Type B pancreatic cell (in vitro differentiated cells): ENCODE measurements at regions not wholly inside any gene's neighbourhood (a gene's known extent, or its start where the extent isn't known, plus 50 kb on each side); places are given as distances from the start of the nearest gene placed in this dataset.
A peak's percentile ranks its signal among the peaks of the same experiment; 100 is the strongest.

ENCODE experiments used
- DNase-seq: peaks from one replicate; pipeline ENCODE4 v3.0.0; 2021; ENCODE audit warnings: mixed read lengths; ENCODE audit not compliant: unreplicated experiment; ENCODE audit errors: extremely low spot score
- H3K27ac Mint-ChIP-seq: 2 replicates; pipeline ENCODE4 v1.8.0; 2021; ENCODE audit warnings: mild to moderate bottlenecking, mixed read lengths
- H3K27me3 Mint-ChIP-seq: 2 replicates; pipeline ENCODE4 v1.8.0; 2021; ENCODE audit warnings: mixed read lengths
- H3K36me3 Mint-ChIP-seq: 2 replicates; pipeline ENCODE4 v1.8.0; 2021; ENCODE audit warnings: mixed read lengths
- H3K4me1 Mint-ChIP-seq: one replicate; pipeline ENCODE4 v1.8.0; 2021; ENCODE audit warnings: mixed read lengths; ENCODE audit not compliant: unreplicated experiment
- H3K4me3 Mint-ChIP-seq: 2 replicates; pipeline ENCODE4 v1.8.0; 2021; ENCODE audit warnings: mild to moderate bottlenecking, mixed read lengths
- H3K9me3 Mint-ChIP-seq: 2 replicates; pipeline ENCODE4 v1.8.0; 2021; ENCODE audit warnings: mixed read lengths
- CTCF ChIP-seq: fragments of 200-600 bp; sonication (generic); conservative IDR thresholded peaks from 2 replicates; pipeline ENCODE4 v1.5.0; 2021; ENCODE audit warnings: antibody characterized with exemption, mild to moderate bottlenecking

- TF ChIP-seq CTCF: no peak
- no peaks in the 10 kb centered on the region for H3K36me3 Mint-ChIP-seq
- no peak overlapping the region for H3K4me3 Mint-ChIP-seq
- H3K27me3 Mint-ChIP-seq: no peaks in the 10 kb centered on the region
- no peaks in the 10 kb centered on the region for H3K9me3 Mint-ChIP-seq
- no peak overlapping the region for H3K27ac Mint-ChIP-seq
- no peak for DNase-seq
- H3K4me1 Mint-ChIP-seq: peaks cover 47% of the 10 kb centered on the region
Observed at GRCh38 chr4:3343358-3343757, 50.5 kb downstream of the RGS12 start.

- Mint-ChIP-seq H3K27me3 (no peaks in the 10 kb centered on the region), H3K4me3 (no peak overlapping the region), H3K27ac (no peak overlapping the region), H3K9me3 (no peaks in the 10 kb centered on the region), H3K36me3 (no peaks in the 10 kb centered on the region), H3K4me1 (peaks cover 45% of the 10 kb centered on the region)
- TF ChIP-seq CTCF: no peak
- no peak for DNase-seq
Observed at GRCh38 chr4:3344104-3344503, 51.3 kb downstream of the RGS12 start.

- Mint-ChIP-seq H3K4me1 (peaks cover 40% of the 10 kb centered on the region), H3K27me3 (no peaks in the 10 kb centered on the region), H3K4me3 (no peak overlapping the region), H3K36me3 (no peaks in the 10 kb centered on the region), H3K9me3 (no peaks in the 10 kb centered on the region), H3K27ac (no peak overlapping the region)
- no peak for DNase-seq
- TF ChIP-seq CTCF: no peak
Observed at GRCh38 chr4:3344596-3344995, 51.8 kb downstream of the RGS12 start.

DNA sequence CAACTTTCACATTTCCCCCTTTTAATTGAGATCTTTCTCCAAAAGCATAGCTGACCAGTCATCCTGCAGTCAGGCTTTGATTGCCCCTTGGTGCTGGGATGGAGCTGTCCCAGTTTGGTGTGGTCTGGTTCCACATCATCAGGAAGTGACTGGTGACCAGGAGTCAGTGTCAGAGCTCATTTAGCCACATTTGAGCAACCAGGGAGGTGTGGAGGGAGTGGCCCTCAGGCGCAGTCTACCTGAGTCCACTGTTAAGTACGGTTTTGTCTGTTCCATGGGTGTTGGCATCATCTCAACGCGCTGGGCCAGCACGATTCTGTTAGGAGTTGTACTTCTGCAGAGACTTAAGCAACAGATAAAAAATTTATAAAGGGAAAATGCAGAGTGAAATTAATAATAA, 52.6 kb downstream of the RGS12 start:
- Mint-ChIP-seq H3K4me1 (peaks cover 33% of the 10 kb centered on the region), H3K9me3 (no peaks in the 10 kb centered on the region), H3K4me3 (no peak overlapping the region), H3K27me3 (no peaks in the 10 kb centered on the region), H3K36me3 (no peaks in the 10 kb centered on the region), H3K27ac (no peak overlapping the region)
- DNase-seq: no peak
- TF ChIP-seq CTCF: no peak

DNA sequence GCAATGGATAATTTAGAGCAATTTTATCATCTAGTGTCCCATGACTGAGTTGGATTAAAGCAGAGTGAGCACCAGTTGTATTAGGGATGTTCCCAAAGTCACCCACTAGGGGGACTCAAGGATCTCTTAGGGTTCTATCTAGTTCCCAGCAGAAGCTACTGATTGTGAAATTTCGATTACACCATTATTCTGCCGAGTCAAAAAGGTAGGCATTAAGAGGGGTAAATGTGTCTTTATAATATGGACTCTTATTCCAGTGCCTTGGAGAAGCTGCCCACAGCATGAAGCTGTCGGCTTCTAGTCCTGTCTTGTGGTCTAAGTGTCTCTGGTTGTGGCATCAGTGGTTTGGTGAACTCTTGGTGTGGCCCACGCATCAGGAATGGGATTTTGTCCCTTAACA, 53.3 kb downstream of the RGS12 start:
- H3K27me3 Mint-ChIP-seq: no peaks in the 10 kb centered on the region
- peaks cover 31% of the 10 kb centered on the region for H3K4me1 Mint-ChIP-seq
- H3K4me3 Mint-ChIP-seq: no peak overlapping the region
- TF ChIP-seq CTCF: peak; percentile 94
- peak overlapping the region; percentile 53 for H3K27ac Mint-ChIP-seq
- H3K9me3 Mint-ChIP-seq: no peaks in the 10 kb centered on the region
- DNase-seq: no peak
- H3K36me3 Mint-ChIP-seq: no peaks in the 10 kb centered on the region

GRCh38 chr4:3347871-3348270, 55.0 kb downstream of the RGS12 start:
- no peak for DNase-seq
- Mint-ChIP-seq H3K27me3 (no peaks in the 10 kb centered on the region), H3K36me3 (peaks cover 8% of the 10 kb centered on the region), H3K4me1 (peaks cover 20% of the 10 kb centered on the region), H3K27ac (no peak overlapping the region), H3K4me3 (no peak overlapping the region), H3K9me3 (peaks cover 8% of the 10 kb centered on the region)
- no peak for TF ChIP-seq CTCF
